H1 (cell line): ENCODE measurements at regions not wholly inside any gene's neighbourhood (a gene's known extent, or its start where the extent isn't known, plus 50 kb on each side); places are given as distances from the start of the nearest gene placed in this dataset.

Experiments used
- CTCF ChIA-PET: fragments of 300-600 bp; sonication (Branson Sonifier 250); formaldehyde crosslinking; loops from one replicate; lab custom pipeline; 2021; ENCODE audit not compliant: partially characterized antibody; lab: Charles Lee
- POLR2A ChIA-PET: fragments of 300-600 bp; sonication (Branson Sonifier 250); formaldehyde crosslinking; loops from one replicate; lab custom pipeline; 2021; ENCODE audit warnings: inconsistent platforms; ENCODE audit not compliant: partially characterized antibody; lab: Charles Lee
- DNase-seq, 2 experiments: peaks; one replicate each; pipeline versions ENCODE4 v3.0.0 to v3.0.0-alpha.2; 2010 to 2022; ENCODE audit warnings: low spot score in 2 of 2, low read depth in 1 of 2, mixed read lengths in 1 of 2
- FAIRE-seq: peaks from 2 replicates; lab custom pipeline; 2011; peaks lifted over from hg19 to GRCh38; lab: Jason Lieb, UNC
- H2AFZ ChIP-seq: 2 replicates; pipeline ENCODE4 v1.8.1; 2012; ENCODE audit warnings: low read length, inconsistent platforms
- H2AK5ac ChIP-seq: 2 replicates; pipeline ENCODE4 v1.6.1; 2013; ENCODE audit warnings: low read depth, low read length
- H2BK120ac ChIP-seq: replicated peaks from 2 replicates; pipeline ENCODE3; 2013; ENCODE audit warnings: low read depth, low read length, inconsistent platforms
- H2BK12ac ChIP-seq: 2 replicates; pipeline ENCODE4 v1.6.1; 2013; ENCODE audit warnings: low read depth, low read length
- H2BK15ac ChIP-seq: 2 replicates; pipeline ENCODE4 v1.6.1; 2013; ENCODE audit warnings: low read length
- H2BK20ac ChIP-seq: 2 replicates; pipeline ENCODE4 v1.6.1; 2013; ENCODE audit warnings: low read length
- H2BK5ac ChIP-seq: 2 replicates; pipeline ENCODE4 v1.6.1; 2013; ENCODE audit warnings: low read depth, low read length
- H3K14ac ChIP-seq: 2 replicates; pipeline ENCODE4 v1.6.1; 2013; ENCODE audit warnings: inconsistent platforms; ENCODE audit not compliant: insufficient read length
- H3K18ac ChIP-seq: 2 replicates; pipeline ENCODE4 v1.6.1; 2013; ENCODE audit warnings: low read length; ENCODE audit errors: extremely low read depth
- H3K23ac ChIP-seq: 2 replicates; pipeline ENCODE4 v1.6.1; 2013; ENCODE audit warnings: inconsistent platforms; ENCODE audit not compliant: insufficient read length
- H3K23me2 ChIP-seq: 2 replicates; pipeline ENCODE4 v1.6.1; 2013; ENCODE audit warnings: low read depth, low read length
- H3K27ac ChIP-seq: 2 replicates; pipeline ENCODE4 v1.6.1; 2011; ENCODE audit warnings: low read depth, low read length, inconsistent platforms
- H3K27me3 ChIP-seq, 4 experiments: replicated peaks in 1 of 4; 1 replicate in 1 of 4; 2 replicates in 3 of 4; pipeline versions ENCODE4 v1.6.1 to v1.8.1; 2011 to 2013; ENCODE audit warnings: low read length in 3 of 4, mild to moderate bottlenecking in 3 of 4, inconsistent platforms in 2 of 4, mixed read lengths in 2 of 4, moderate library complexity in 1 of 4; ENCODE audit not compliant: control insufficient read depth in 3 of 4, insufficient read depth in 3 of 4; ENCODE audit errors: extremely low read depth in 1 of 4
- H3K36me3 ChIP-seq, 4 experiments: 2 replicates each; pipeline versions ENCODE4 v1.6.1 to v1.8.1; 2011 to 2013; ENCODE audit warnings: mild to moderate bottlenecking in 4 of 4, low read length in 3 of 4, moderate library complexity in 2 of 4, control low read depth in 1 of 4, inconsistent platforms in 1 of 4; ENCODE audit not compliant: insufficient read depth in 4 of 4, control insufficient read depth in 2 of 4
- H3K4ac ChIP-seq: replicated peaks from 2 replicates; pipeline ENCODE3; 2013; ENCODE audit warnings: low read length, low read depth, mixed read lengths, inconsistent platforms; ENCODE audit not compliant: insufficient read length
- H3K4me1 ChIP-seq, 4 experiments: replicated peaks in 1 of 4; 1 replicate in 1 of 4; 2 replicates in 3 of 4; pipeline versions ENCODE4 v1.6.1 to v1.8.1; 2011 to 2013; ENCODE audit warnings: low read length in 3 of 4, inconsistent platforms in 2 of 4, mixed read lengths in 1 of 4; ENCODE audit not compliant: insufficient read depth in 4 of 4, control insufficient read depth in 3 of 4
- H3K4me2 ChIP-seq, 2 experiments: 2 replicates each; pipeline versions ENCODE4 v1.6.1 to v1.8.1; 2011 to 2013; ENCODE audit warnings: low read depth in 2 of 2, low read length in 2 of 2, control low read depth in 1 of 2, inconsistent platforms in 1 of 2, mild to moderate bottlenecking in 1 of 2; ENCODE audit not compliant: insufficient read depth in 1 of 2
- H3K4me3 ChIP-seq, 4 experiments: fragments of 200-600, 300-600 bp in 1 of 4; sonication (generic), shearing (Covaris generic), sonication (Bioruptor Twin) in 1 of 4; 2 replicates each; pipeline versions ENCODE4 v1.5.1 to v1.8.1; 2011 to 2016; ENCODE audit warnings: low read length in 4 of 4, low read depth in 3 of 4, control low read depth in 2 of 4, inconsistent platforms in 2 of 4, mild to moderate bottlenecking in 2 of 4, mixed read lengths in 1 of 4, moderate library complexity in 1 of 4; ENCODE audit not compliant: insufficient read depth in 2 of 4; ENCODE audit errors: extremely low read depth in 1 of 4
- H3K56ac ChIP-seq: replicated peaks from 2 replicates; pipeline ENCODE3; 2013; ENCODE audit warnings: low read depth, mild to moderate bottlenecking, mixed read lengths, low read length, inconsistent platforms; ENCODE audit not compliant: insufficient read length
- H3K79me1 ChIP-seq: 2 replicates; pipeline ENCODE4 v1.6.1; 2013; ENCODE audit warnings: low read depth, low read length, control low read depth
- H3K79me2 ChIP-seq, 2 experiments: 2 replicates each; pipeline versions ENCODE4 v1.6.1 to v1.8.1; 2012 to 2013; ENCODE audit warnings: low read length in 2 of 2, mild to moderate bottlenecking in 2 of 2, inconsistent platforms in 1 of 2; ENCODE audit not compliant: insufficient read depth in 2 of 2, control insufficient read depth in 1 of 2
- H3K9ac ChIP-seq, 4 experiments: replicated peaks in 1 of 4; 1 replicate in 1 of 4; 2 replicates in 3 of 4; pipeline versions ENCODE4 v1.6.1 to v1.8.1; 2011 to 2013; ENCODE audit warnings: low read depth in 3 of 4, low read length in 3 of 4, control low read depth in 2 of 4, mild to moderate bottlenecking in 2 of 4, moderate library complexity in 2 of 4, inconsistent platforms in 1 of 4; ENCODE audit errors: extremely low read depth in 1 of 4
- H3K9me3 ChIP-seq, 2 experiments: 2 replicates each; pipeline versions ENCODE4 v1.6.1 to v1.8.1; 2012 to 2013; ENCODE audit warnings: mild to moderate bottlenecking in 2 of 2, moderate library complexity in 2 of 2, control low read depth in 1 of 2, inconsistent platforms in 1 of 2, low read depth in 1 of 2, low read length in 1 of 2, mixed read lengths in 1 of 2; ENCODE audit not compliant: insufficient read depth in 2 of 2
- H4K20me1 ChIP-seq, 2 experiments: replicated peaks in 1 of 2; 2 replicates each; pipeline versions ENCODE3 to v1.8.1; 2011 to 2013; ENCODE audit warnings: inconsistent platforms in 2 of 2, low read length in 2 of 2, mild to moderate bottlenecking in 1 of 2; ENCODE audit not compliant: insufficient read depth in 2 of 2, control insufficient read depth in 1 of 2
- H4K5ac ChIP-seq: 2 replicates; pipeline ENCODE4 v1.6.1; 2013; ENCODE audit warnings: low read length, low read depth, mixed read lengths, inconsistent platforms; ENCODE audit not compliant: insufficient read length
- H4K8ac ChIP-seq: 2 replicates; pipeline ENCODE4 v1.8.0; 2013; ENCODE audit warnings: mild to moderate bottlenecking, moderate library complexity, low read length, inconsistent platforms; ENCODE audit not compliant: insufficient read depth; ENCODE audit errors: extremely low read depth
- H4K91ac ChIP-seq: replicated peaks from 2 replicates; pipeline ENCODE3; 2013; ENCODE audit warnings: low read length, mixed read lengths, inconsistent platforms; ENCODE audit not compliant: insufficient read length
- ATF3 ChIP-seq: IDR thresholded peaks from 2 replicates; pipeline ENCODE4 v1.6.1; 2011; ENCODE audit warnings: low read depth, mild to moderate bottlenecking, low read length; ENCODE audit not compliant: insufficient read depth
- CBX5 ChIP-seq: fragments of 300-800, 300-1000 bp; sonication (generic); IDR thresholded peaks from 2 replicates; pipeline ENCODE4 v1.7.1; 2016; ENCODE audit warnings: antibody characterized with exemption, low read length, low read depth
- CHD2 ChIP-seq: IDR thresholded peaks from 2 replicates; pipeline ENCODE4 v1.6.1; 2012; ENCODE audit warnings: low read length, improper control_type of control experiment
- EGR1 ChIP-seq: IDR thresholded peaks from 2 replicates; pipeline ENCODE4 v1.6.1; 2011; ENCODE audit warnings: low read depth, low read length, borderline replicate concordance
- EP300 ChIP-seq, 2 experiments: IDR thresholded peaks; 1 replicate in 1 of 2; 2 replicates in 1 of 2; pipeline ENCODE4 v1.6.1; 2011 to 2012; ENCODE audit warnings: low read depth in 2 of 2, low read length in 2 of 2, mild to moderate bottlenecking in 2 of 2, borderline replicate concordance in 1 of 2, inconsistent platforms in 1 of 2, moderate library complexity in 1 of 2
- FOSL1 ChIP-seq: IDR thresholded peaks from 2 replicates; pipeline ENCODE4 v1.6.1; 2011; ENCODE audit warnings: mild to moderate bottlenecking, low read depth, low read length, moderate library complexity; ENCODE audit not compliant: insufficient read depth
- HDAC6 ChIP-seq: IDR thresholded peaks from one replicate; pipeline ENCODE4 v1.7.1; 2012; ENCODE audit warnings: low read depth, mild to moderate bottlenecking, inconsistent platforms, low read length, moderate library complexity
- JUN ChIP-seq: IDR thresholded peaks from 2 replicates; pipeline ENCODE4 v1.6.1; 2011; ENCODE audit warnings: low read depth, mild to moderate bottlenecking, improper control_type of control experiment, low read length
- NRF1 ChIP-seq: IDR thresholded peaks from 2 replicates; pipeline ENCODE4 v1.6.1; 2011; ENCODE audit warnings: mild to moderate bottlenecking, low read depth, low read length, improper control_type of control experiment
- POU5F1 ChIP-seq: IDR thresholded peaks from 2 replicates; pipeline ENCODE4 v1.6.1; 2011; ENCODE audit warnings: low read depth, mild to moderate bottlenecking, low read length, moderate library complexity
- RNF2 ChIP-seq: fragments of 200-900, 300-1000 bp; sonication (generic); IDR thresholded peaks from 2 replicates; pipeline ENCODE4 v1.7.1; 2016; ENCODE audit warnings: borderline replicate concordance, low read depth, mild to moderate bottlenecking, antibody characterized with exemption, low read length; ENCODE audit not compliant: poor library complexity, severe bottlenecking; ENCODE audit errors: missing control alignments
- SIN3A ChIP-seq, 2 experiments: IDR thresholded peaks in 1 of 2; conservative IDR thresholded peaks in 1 of 2; 2 replicates each; pipeline ENCODE4 v1.6.1; 2011 to 2012; ENCODE audit warnings: low read length in 2 of 2, improper control_type of control experiment in 1 of 2, low read depth in 1 of 2, mild to moderate bottlenecking in 1 of 2
- WGBS, 2 experiments: shearing (Covaris generic) in 1 of 2; methylation state at CpG; one replicate each; pipeline versions ENCODE4 v1.1.6 to v1.1.7; 2013 to 2015; ENCODE audit warnings: low lambda C conversion rate in 2 of 2, mixed read lengths in 2 of 2, inconsistent platforms in 1 of 2, low coverage in 1 of 2, missing lambda C conversion rate in 1 of 2; ENCODE audit not compliant: insufficient replicate concordance in 2 of 2, insufficient coverage in 1 of 2, insufficient read length in 1 of 2; ENCODE audit errors: extremely low coverage in 1 of 2, missing lambda C conversion rate in 1 of 2; 5-methylcytosine and 5-hydroxymethylcytosine counted together

- no peak overlapping the region for H3K4me3 ChIP-seq
- H4K91ac ChIP-seq: no peak overlapping the region
- H3K4me2 ChIP-seq: no peak overlapping the region
- H3K9me3 ChIP-seq: no peaks in the 10 kb centered on the region
- H4K20me1 ChIP-seq: no peaks in the 10 kb centered on the region
- no peaks in the 10 kb centered on the region for H3K79me1 ChIP-seq
- no peaks in the 10 kb centered on the region for H3K79me2 ChIP-seq
- 92% methylated on average over 4 of the region's 4 CpGs; no CpG with 5 or more reads in 1 of the 2 experiments for WGBS, 2 experiments
- no peak overlapping the region for H2BK5ac ChIP-seq
- H3K27ac ChIP-seq: no peak overlapping the region
- no peak overlapping the region for H2AK5ac ChIP-seq
- H3K27me3 ChIP-seq: no peaks in the 10 kb centered on the region
- no peak overlapping the region for H2BK12ac ChIP-seq
- no peak overlapping the region for H2BK20ac ChIP-seq
- no peaks in the 10 kb centered on the region for H3K23me2 ChIP-seq
- H3K18ac ChIP-seq: no peak overlapping the region
- TF ChIP-seq CBX5 (no peak), EGR1 (no peak), CHD2 (no peak), HDAC6 (no peak), SIN3A (conservative IDR thresholded peaks at IDR 0.05 in 1 of 2, IDR thresholded peaks at IDR 0.05 in 1 of 2; ENCODE audit: low read depth in 1 of 2, low read length in 2 of 2) (no peak), RNF2 (no peak), ATF3 (no peak), NRF1 (no peak), FOSL1 (no peak), JUN (no peak), POU5F1 (no peak), EP300 (IDR thresholded peaks at IDR 0.05; ENCODE audit: borderline replicate concordance in 1 of 2, low read depth in 2 of 2, low read length in 2 of 2) (no peak)
- TF ChIP-seq, all 59 proteins: peak for 0
- ChIA-PET CTCF (no interaction called here), POLR2A (no interaction called here)
- Histone ChIP-seq H3K14ac (no peak overlapping the region), H4K8ac (no peak overlapping the region), H3K36me3 (no peaks in the 10 kb centered on the region), H2AFZ (no peak overlapping the region), H3K4ac (no peak overlapping the region), H3K4me1 (no peaks in the 10 kb centered on the region), H3K9ac (no peak overlapping the region), H2BK15ac (no peak overlapping the region), H3K23ac (no peak overlapping the region), H4K5ac (no peak overlapping the region), H2BK120ac (no peak overlapping the region), H3K56ac (no peak overlapping the region)
- no peak for FAIRE-seq
- DNase-seq: no peak
Measured at GRCh38 chr10:8712656-8713055, 658.2 kb downstream of the GATA3 start.
